ENCODE measurements at regions not wholly inside any gene's neighbourhood (a gene's known extent, or its start where the extent isn't known, plus 50 kb on each side); places are given as distances from the start of the nearest gene placed in this dataset.
"Not testable (repeated sequence)": the region's sequence is repeated elsewhere in the genome, so short reads cannot be mapped to it uniquely, and the experiment has no call there.

DNA sequence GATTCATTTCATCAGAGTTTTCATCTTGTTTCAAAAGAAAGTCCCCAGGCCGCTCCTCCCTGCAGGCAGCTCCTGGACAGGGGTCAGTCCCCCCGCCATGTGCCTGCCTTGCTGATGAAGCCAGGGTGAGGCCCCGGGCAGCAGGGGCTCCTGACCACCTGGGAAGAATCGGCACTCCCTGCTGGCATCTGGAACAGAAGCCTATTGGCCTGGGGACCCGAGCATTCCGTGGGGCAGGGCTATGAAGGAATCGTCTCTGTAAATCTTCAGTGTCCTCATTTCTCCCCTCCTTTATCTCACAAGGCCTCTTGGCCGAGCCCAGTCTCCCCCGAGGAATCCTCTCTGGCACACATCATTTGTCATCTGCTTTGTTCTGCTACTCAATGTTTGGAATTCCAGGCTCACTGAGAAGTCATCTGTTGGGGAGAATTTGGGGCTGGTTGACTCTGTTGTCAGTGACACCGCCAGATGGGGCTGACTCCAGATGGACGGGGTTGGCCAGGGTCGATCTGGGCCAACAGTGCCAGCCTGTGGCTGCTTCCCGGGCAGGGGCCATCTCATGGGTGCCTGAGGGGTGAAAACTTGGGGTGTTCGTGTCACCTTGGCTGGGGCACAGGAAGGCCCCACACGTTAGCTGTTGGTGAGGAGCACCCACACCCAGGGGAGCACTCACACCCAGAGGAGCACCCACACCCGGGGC lies 184.6 kb downstream of the LAT start:
- DNase-seq (ENCODE audit: low spot score) = not testable (repeated sequence)

DNA sequence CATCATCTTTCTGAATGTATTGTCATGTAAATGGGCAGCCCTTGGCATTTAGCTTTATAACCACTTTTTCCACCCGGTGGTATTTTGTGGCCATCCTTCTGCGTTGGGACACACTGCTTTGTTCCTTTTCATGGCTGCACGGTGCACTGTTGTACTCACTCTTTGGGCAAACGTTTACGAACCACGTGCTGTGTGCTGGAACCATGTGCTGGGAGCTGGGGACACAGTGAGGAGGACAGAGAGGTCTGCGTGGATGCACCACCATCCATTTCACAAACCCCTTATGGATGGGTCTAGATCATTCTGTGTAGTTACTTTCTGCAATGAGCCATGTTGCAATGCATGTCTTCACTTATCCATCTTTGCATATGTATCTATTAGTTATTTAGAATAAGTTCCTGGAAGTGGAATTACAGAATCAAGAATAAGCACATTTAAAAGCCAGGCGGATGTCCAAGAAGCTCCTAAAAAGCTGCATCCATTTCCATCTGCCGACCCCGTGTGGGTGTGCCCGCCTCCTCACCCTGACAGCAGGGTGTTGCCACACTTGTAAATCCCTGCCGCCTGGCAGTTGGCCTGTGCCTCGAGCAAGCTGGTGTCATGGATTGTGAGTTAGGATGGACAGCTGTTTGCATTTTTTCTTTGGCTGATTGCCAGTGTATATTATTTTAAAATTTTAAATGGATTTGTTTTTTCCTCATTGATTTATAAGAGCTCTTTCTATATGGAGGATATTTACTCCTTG lies 183.8 kb downstream of the LAT start:
- not testable (repeated sequence) for DNase-seq (ENCODE audit: low spot score)

GRCh38 chr16:29164442-29165089 lies 179.7 kb downstream of the LAT start:
- not testable (repeated sequence) for DNase-seq (ENCODE audit: low spot score)

DNA sequence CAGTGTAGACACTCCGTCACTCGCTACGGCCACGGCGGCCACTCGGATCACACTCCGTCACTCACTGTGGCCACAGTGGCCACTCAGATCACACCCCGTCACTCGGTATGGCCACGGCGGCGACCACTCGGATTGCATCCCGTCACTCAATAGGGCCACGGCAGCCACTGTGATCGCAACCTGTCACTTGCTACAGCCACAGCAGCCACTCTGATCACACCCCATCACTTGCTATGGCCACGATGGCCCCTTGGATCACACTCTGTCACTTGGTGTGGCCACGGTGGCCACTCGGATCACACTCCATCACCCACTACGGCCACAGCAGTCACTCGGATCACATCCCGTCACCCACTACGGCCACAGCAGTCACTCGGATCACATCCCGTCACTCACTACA lies 175.3 kb downstream of the LAT start:
- not testable (repeated sequence) for DNase-seq (ENCODE audit: low spot score)

DNA sequence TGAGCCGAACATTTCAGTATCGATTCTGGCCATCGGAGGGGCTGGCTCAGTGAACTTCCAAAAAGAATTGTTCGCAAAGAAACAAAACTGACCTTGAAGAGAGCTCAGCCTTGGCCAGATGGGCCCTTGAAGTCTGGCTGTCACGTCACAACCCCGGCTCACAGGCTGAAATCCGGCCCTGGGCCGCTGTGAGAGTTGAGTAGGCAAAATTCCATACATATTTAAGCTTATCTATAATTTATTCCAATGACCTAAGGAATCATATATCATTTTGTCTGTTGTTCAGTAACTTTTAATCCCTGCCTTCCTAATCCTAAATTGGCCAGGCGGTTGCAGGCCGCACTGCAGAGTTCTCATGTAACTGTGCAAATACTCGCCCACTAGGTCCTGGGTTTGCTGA lies 174.8 kb downstream of the LAT start:
- DNase-seq (ENCODE audit: low spot score) = not testable (repeated sequence)

GRCh38 chr16:29158785-29159184 lies 173.9 kb downstream of the LAT start:
- DNase-seq (ENCODE audit: low spot score) = no peak

DNA sequence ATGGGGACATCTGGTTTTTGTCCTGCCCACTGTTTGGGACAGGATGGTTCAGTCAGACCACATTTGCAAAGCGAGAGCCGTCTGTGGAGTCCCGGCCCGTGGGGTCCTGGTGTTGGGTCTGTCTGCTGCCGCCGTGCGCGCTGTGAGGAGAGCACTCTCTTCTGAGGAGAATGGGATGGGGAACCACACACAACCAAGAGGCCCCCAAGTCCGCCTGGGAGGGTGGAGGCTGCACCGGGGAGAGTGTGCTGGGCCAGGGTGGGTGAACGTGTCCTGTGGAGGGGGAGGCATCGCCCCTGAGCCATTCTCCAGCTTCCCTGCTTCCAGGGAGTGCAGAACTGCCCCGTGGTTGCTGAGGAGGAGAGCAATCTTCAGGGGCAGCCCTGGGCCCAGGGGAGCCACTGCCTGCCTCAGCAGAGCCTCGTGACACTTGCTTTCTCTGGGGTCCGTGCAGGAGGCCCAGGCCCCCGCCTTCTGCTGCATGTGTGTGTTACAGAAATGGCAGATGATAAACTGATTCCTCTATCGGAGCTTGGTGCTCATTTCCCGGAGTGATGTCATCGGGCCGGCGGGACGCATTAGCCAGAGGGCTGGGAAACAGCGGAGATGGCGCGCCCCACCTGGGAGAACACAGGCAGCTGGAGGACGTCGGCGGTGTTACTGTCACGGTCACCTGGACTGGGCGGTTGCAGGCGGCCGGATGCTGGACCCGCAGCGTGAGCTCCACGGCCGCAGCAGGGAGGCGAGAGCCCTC lies 173.4 kb downstream of the LAT start:
- DNase-seq (ENCODE audit: low spot score) = not testable (repeated sequence)

DNA sequence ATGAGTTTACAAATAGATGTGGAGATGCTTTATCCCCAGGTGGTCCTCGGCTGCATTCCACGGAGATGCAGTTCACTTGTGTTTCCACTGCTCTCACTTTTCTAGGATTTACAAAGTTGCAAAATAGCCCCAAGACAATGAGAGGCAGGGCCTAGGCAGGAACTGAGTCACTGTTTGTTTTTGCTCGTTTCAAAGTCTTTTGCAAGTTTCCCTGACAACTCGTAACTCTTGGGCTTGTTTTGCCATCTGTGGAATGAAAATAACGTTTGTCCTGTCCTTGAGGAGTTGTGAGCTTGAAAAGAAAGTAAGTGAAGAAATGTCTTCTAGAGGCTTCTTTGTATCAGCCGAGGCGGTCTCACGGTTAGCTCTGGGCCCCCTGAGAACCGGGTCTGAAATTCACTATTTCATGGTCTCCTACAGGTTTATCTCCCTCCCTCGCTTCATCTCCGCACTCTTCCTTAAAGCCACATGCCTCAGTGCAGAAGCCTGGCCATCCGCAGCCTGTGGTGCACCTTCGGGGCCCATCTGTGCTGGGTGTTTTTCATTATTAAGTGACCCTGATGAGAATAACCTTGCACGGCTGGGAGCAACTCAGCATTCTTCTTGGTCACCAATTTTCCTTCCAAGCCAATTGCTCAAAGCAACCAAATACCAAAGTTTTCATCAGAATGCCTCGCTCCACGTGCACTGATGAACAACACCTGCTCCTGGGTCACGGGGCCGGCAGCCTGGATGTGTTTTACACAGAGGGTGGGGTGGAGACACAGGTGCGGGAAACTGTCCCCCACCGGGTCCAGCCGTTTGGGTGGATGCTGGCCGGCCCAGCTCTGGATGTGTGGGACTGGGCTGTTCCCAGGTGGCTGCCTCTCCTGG lies 172.4 kb downstream of the LAT start:
- DNase-seq (ENCODE audit: low spot score) = not testable (repeated sequence)

- no peak for DNase-seq (ENCODE audit: low spot score)
Observed at GRCh38 chr16:29156511-29156910, 171.7 kb downstream of the LAT start.

DNA sequence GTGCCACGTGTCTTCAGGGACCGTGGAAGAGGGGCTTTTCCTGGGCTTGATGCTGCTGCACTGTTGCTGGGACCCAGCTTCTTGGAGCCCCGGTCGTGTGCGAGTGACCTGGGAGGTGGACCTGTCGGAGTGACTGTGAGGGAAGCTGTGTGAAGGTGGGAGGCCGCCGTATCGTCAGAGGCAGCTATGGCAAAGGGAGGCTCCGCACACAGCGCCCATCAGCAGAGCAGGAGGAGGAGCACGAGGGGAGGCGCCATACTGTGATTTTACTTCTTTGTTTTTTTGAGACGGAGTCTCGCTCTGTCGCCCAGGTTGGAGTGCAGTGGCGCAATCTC lies 171.0 kb downstream of the LAT start:
- not testable (repeated sequence) for DNase-seq (ENCODE audit: low spot score)

DNA sequence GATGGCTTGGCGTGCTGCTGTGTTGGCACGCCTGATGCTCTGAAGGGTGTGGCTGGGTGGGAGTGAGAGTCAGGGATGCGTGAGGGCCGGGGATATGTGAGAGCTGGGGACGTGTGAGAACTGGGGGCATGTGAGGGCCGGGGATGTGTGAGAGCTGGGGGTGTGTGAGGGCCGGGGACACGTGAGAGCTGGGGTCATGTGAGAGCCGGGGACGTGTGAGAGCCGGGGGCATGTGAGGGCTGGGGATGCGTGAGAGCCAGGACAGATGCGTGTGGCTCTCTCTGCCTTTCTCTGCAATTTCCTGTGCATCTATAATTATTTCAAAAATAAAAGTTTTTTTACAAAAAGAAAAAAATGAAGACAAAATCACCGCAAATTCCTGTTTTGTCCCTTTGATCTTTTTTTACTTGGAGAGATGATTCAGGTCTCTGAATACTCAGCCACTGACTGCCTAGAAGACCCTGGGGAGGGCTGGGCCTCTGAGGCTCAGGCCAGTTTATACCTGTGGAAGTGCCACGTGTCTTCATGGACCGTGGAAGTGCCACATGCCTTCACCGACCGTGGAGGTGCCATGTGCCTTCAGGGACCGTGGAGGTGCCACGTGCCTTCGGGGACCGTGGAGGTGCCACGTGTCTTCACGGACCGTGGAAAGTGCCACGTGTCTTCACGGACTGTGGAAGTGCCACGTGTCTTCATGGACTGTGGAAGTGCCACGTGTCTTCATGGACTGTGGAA lies 170.4 kb downstream of the LAT start:
- not testable (repeated sequence) for DNase-seq (ENCODE audit: low spot score)

- no peak for DNase-seq (ENCODE audit: low spot score)
Observed at GRCh38 chr16:29154676-29155121, 169.8 kb downstream of the LAT start.

DNA sequence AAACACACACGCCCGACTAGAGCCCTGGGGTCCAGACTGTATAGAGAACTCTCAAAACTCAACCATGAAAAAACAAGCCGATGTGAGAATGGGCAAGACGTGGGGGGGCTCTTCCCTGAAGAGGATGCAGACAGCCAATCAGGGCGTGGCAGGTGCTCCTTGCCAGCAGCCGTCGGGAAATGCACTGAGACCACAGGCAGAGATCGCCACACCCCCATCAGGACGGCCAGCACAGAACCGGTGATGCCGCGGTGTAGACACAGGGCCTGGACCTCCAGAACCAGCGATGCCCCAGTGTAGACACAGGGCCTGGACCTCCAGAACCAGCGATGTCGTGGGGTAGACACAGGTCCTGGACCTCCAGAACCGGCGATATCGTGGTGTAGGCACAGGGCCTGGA lies 169.2 kb downstream of the LAT start:
- DNase-seq (ENCODE audit: low spot score) = no peak

DNA sequence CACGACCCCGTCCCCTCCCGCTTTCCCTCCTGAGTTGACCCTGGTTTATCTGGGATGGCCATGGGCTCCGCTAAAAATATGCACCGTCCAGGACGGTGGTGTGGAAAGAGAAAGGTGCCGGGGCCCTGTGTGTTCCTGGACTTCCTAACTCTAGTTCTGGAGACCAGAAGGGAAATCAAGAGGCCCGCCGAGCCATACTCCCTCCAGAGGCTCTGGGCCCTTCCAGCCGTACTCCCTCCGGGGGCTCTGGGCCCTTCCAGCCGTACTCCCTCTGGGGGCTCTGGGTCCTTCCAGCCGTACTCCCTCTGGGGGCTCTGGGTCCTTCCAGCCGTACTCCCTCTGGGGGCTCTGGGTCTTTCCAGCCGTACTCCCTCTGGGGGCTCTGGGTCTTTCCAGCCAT lies 168.5 kb downstream of the LAT start:
- DNase-seq (ENCODE audit: low spot score) = not testable (repeated sequence)

- not testable (repeated sequence) for DNase-seq (ENCODE audit: low spot score)
Observed at GRCh38 chr16:29152544-29153031, 167.7 kb downstream of the LAT start.

DNA sequence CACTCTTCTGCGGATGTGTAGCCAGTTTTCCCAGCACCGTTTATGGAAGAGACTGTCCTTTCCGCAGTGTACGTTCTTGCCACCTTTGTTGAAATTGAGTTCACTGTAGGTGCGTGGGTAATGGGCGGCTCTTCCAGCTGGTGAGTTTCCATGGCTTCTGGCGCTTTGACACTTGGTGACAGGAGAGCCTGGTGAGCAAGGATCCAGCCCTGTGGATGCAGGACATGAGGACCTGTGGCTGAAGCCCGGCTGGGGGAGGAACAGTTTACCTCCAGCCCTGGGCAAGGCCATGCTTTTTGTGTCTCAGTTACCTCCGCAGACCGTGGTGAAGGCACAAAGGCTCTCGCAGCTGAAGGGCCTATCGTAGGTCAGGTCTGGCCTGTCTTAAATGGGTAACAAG lies 166.5 kb downstream of the LAT start:
- no peak for DNase-seq (ENCODE audit: low spot score)

DNA sequence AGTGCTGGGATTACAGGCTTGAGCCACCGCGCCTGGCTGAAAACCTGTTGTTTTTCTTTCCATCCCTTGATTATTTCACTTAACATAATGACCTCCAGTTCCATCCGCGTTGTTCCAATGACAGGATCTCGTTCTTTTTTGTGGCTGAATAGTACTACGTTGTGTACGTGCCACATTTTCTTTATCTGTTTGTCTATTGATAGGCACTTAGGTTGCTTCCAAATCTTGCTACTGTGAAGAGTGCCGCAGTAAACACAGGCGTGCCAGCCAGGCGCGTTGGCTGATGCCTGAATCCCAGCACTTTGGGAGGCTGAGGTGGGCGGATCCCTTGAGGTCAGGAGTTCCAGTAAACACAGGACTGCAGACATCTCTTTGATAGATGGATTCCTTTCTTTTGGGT lies 165.1 kb downstream of the LAT start:
- not testable (repeated sequence) for DNase-seq (ENCODE audit: low spot score)

DNA sequence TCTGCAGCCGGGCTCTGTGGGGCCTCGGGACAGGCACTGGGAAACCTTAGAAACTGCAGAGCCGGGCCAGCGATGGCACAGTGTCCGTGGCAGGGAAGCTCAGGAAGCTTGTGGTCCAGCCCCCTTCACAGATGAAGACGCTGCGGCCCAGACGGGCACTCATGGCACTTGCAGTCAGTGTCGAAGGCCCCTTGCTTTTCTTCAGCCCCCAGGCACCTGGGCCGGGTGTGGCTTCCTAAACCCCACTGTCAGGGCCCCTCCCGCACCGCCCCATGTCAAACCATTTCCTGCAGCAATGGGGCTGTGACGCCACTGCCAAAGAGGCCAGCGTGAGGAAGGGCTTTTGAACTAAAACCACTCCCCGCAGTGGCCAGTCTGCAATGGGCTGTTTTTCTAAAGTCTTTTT lies 164.0 kb downstream of the LAT start:
- no peak for DNase-seq (ENCODE audit: low spot score)

DNA sequence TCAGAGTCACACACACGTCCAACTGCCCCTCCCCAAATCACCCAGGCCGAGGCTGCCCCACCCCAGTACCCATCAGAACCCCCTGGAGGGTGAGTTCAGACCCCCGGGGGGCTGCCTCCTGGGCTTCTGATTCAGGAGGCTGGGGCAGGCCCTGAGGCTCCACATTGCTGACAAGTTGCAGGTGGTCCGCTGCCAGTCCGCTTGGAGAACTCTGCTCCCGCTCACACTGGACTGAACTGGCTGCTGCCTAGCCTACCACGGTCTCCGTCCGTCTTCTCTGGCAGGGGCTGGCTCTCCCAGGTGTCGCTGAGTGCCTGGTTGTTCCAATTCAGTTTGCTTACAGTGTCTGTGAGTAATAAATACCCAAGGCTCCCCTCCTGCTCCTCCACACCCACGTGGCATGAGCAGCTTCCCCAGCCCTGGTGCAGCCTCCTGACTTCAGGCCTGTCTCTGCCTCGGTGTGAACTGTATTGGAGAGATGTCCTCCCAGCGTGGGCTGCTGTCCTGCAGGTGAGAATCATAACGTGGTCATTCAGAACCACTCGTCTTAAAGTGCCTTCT lies 163.4 kb downstream of the LAT start:
- no peak for DNase-seq (ENCODE audit: low spot score)

- DNase-seq (ENCODE audit: low spot score) = not testable (repeated sequence)
Observed at GRCh38 chr16:29147710-29148109, 162.9 kb downstream of the LAT start.
